GM13976 (cell line): ENCODE measurements at regions not wholly inside any gene's neighbourhood (a gene's known extent, or its start where the extent isn't known, plus 50 kb on each side); places are given as distances from the start of the nearest gene placed in this dataset.

ENCODE experiments used
- DNase-seq: peaks from one replicate; pipeline ENCODE4 v3.0.0; 2012; ENCODE audit warnings: low spot score
- in situ Hi-C: fragments of 300-500 bp; cut with MboI; formaldehyde crosslinking; loops from one replicate; pipeline ENCODE4 v1.12.0; 2022; ENCODE audit warnings: low sequenced_read_pairs, mixed read lengths, inconsistent platforms; ENCODE audit not compliant: unreplicated experiment
- TF ChIP-seq, protein P1 (sequence below): IDR thresholded peaks from 2 replicates; pipeline ENCODE4 v1.5.1; 2012; ENCODE audit warnings: borderline replicate concordance, mild to moderate bottlenecking; ENCODE audit not compliant: insufficient read depth; ENCODE audit errors: extremely low read depth, missing control alignments, control extremely low read depth

GRCh38 chr15:77557564-77557963 is 75.1 kb downstream of the LINGO1 start:
- no peak for DNase-seq
- TF ChIP-seq, protein P1, sequence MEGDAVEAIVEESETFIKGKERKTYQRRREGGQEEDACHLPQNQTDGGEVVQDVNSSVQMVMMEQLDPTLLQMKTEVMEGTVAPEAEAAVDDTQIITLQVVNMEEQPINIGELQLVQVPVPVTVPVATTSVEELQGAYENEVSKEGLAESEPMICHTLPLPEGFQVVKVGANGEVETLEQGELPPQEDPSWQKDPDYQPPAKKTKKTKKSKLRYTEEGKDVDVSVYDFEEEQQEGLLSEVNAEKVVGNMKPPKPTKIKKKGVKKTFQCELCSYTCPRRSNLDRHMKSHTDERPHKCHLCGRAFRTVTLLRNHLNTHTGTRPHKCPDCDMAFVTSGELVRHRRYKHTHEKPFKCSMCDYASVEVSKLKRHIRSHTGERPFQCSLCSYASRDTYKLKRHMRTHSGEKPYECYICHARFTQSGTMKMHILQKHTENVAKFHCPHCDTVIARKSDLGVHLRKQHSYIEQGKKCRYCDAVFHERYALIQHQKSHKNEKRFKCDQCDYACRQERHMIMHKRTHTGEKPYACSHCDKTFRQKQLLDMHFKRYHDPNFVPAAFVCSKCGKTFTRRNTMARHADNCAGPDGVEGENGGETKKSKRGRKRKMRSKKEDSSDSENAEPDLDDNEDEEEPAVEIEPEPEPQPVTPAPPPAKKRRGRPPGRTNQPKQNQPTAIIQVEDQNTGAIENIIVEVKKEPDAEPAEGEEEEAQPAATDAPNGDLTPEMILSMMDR, result no peak
- in situ Hi-C loops, result no loop called here

DNA sequence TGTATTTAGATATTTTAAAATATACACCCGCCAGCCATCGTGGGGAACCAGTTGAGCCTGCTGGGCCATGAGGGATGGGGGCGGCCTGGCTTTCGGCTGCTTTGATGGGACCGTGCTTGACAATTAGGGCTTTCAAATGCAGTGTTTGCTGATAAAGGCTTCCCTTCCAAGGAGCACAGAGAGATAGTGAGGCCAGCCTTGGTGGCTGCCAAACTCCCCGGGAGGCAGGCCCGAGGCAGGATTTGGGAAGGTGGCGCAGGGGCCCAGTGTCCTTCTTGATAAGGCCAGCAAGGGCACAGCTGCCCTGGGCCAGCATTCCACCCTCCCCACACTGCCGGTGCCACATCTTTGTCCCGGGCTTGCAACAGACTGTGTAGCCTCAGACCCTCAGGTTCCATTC is 75.6 kb downstream of the LINGO1 start:
- in situ Hi-C loops, result no loop called here
- no peak for DNase-seq
- TF ChIP-seq, protein P1, result no peak

DNA sequence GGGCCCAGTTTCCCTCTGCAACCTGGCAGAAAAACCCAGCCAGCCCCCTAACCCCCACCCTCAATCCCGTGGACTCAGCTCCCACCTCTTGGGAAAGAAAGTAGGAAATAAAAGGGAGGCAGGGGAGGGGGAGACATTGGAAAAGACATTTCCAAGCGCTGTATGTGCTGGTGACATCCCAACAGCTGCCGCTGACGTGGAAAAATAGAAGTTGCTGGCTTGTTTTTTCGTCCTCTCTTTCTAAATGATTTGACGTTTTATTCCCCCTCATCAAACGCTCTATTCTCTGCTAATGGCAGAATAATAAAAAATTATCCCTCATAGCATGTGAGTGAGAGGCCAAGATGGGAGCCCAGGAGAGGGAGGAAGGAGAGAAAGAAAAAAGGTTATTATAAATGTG is 76.1 kb downstream of the LINGO1 start:
- no peak for DNase-seq
- in situ Hi-C loops, result no loop called here
- TF ChIP-seq, protein P1, result no peak

GRCh38 chr15:77555232-77555631 is 77.5 kb downstream of the LINGO1 start:
- DNase-seq, result no peak
- TF ChIP-seq, protein P1, result no peak
- in situ Hi-C loops, result no loop called here

DNA sequence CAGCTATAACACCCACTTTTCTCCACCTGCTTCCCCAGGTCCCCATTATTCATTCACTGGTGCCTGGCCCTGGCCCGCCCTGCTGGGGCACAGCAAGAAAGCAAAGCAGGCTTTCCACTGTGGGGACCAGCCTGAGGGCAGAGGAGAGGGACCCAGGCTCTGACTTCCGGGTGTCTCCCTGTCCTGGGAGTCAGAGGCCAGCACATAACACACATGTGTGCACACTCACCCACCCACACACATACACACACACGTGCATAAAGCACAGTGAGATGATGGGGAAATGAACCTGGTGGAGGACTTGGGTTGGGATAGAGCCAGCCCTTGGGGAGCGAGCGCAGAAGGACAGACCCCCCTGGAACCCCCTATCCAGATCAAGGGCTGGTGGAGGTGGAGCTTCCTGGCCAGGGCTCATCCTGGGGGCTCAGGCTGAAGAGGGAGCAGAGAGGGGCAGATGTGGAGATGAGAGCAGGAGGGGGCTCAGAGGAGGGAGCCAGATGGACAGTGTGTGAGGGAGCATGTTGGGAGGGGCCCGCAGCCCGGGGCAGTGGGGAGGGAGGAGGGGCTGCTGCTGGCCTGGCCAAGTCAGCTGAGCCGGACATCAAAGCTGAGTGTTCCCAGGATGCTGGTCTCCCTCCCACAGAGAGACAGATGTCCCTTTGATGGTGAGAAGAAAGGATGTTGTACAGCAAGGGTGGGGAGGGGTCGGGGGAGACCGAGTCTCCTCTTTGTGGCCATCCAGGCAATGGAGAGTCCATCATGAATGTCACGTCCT is 78.2 kb downstream of the LINGO1 start:
- TF ChIP-seq, protein P1, result no peak
- in situ Hi-C loops, result no loop called here
- DNase-seq, result no peak

GRCh38 chr15:77553695-77554094 is 79.0 kb downstream of the LINGO1 start:
- in situ Hi-C loops, result no loop called here
- TF ChIP-seq, protein P1, result no peak
- no peak for DNase-seq
